ENCODE measurements at regions not wholly inside any gene's neighbourhood (a gene's known extent, or its start where the extent isn't known, plus 50 kb on each side); places are given as distances from the start of the nearest gene placed in this dataset.

DNA sequence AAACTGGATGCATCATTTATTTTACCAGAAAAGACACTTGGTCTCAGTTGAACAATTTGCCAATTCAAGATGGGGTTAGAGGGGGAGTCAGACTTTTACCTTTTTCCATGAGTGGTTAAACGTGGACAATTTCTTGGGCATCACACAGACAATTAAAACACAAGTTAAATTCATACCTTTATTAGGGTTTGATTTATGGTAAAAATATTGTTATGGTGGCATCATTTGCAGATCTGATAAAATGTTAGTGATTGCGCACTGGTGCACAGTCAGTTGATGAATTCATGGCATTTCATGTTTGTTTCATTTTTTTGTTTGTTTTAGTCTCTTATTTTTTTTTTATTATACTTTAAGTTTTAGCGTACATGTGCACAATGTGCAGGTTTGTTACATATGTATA, 399.9 kb downstream of the DOK5 start:
- no peak overlapping the region for H2AK5ac ChIP-seq (ENCODE audit: insufficient read length, low read length)
- H3K27me3 ChIP-seq (ENCODE audit: insufficient read depth, low read length): no peaks in the 10 kb centered on the region
- no peak overlapping the region for H3K9ac ChIP-seq (ENCODE audit: extremely low read depth, insufficient read length, low read length)
- H2BK20ac ChIP-seq (ENCODE audit: low read depth, low read length, poor library complexity, severe bottlenecking): no peak overlapping the region
- H2BK15ac ChIP-seq (ENCODE audit: low read depth, low read length): no peak overlapping the region
- no peak overlapping the region for H3K27ac Mint-ChIP-seq
- no peaks in the 10 kb centered on the region for H3K79me1 ChIP-seq (ENCODE audit: insufficient read depth, low read depth, low read length, poor library complexity, severe bottlenecking)
- no peaks in the 10 kb centered on the region for H3K36me3 Mint-ChIP-seq (ENCODE audit: insufficient read depth in 1 of 3, low read depth in 3 of 3)
- H3K23me2 ChIP-seq (ENCODE audit: insufficient read length, low read depth, low read length, poor library complexity, severe bottlenecking): no peaks in the 10 kb centered on the region
- H4K20me1 ChIP-seq (ENCODE audit: control insufficient read depth, insufficient read depth, insufficient read length): no peaks in the 10 kb centered on the region
- H3K4ac ChIP-seq (ENCODE audit: low read depth, low read length): no peak overlapping the region
- H4K5ac ChIP-seq (ENCODE audit: insufficient read length, low read depth, low read length): no peak overlapping the region
- no peak overlapping the region for H2BK12ac ChIP-seq (ENCODE audit: insufficient read length, low read depth, low read length)
- no peak overlapping the region for H2BK5ac ChIP-seq (ENCODE audit: insufficient read length, low read length)
- no peaks in the 10 kb centered on the region for H3K9me3 Mint-ChIP-seq
- WGBS (ENCODE audit: extremely low coverage, insufficient read length, low lambda C conversion rate): no CpG with 5 or more reads among the region's 3 CpGs
- no peak overlapping the region for H3K4me3 Mint-ChIP-seq
- H3K56ac ChIP-seq (ENCODE audit: insufficient read length, low read depth, low read length): no peak overlapping the region
- H4K8ac ChIP-seq (replicated peaks; ENCODE audit: insufficient read length, low read depth, low read length): no peak overlapping the region
- no peak overlapping the region for H3K18ac ChIP-seq (ENCODE audit: insufficient read length, low read depth, low read length)
- no peak overlapping the region for H3K23ac ChIP-seq (ENCODE audit: insufficient read length, low read depth, low read length)
- H3K9me3 ChIP-seq (ENCODE audit: control insufficient read depth, low read depth, low read length): no peaks in the 10 kb centered on the region
- no peak for DNase-seq
- no peak overlapping the region for H3K14ac ChIP-seq (ENCODE audit: insufficient read depth, low read length)
- H3K4me1 ChIP-seq (ENCODE audit: insufficient read depth, low read length): no peaks in the 10 kb centered on the region
- TF ChIP-seq, protein P1, sequence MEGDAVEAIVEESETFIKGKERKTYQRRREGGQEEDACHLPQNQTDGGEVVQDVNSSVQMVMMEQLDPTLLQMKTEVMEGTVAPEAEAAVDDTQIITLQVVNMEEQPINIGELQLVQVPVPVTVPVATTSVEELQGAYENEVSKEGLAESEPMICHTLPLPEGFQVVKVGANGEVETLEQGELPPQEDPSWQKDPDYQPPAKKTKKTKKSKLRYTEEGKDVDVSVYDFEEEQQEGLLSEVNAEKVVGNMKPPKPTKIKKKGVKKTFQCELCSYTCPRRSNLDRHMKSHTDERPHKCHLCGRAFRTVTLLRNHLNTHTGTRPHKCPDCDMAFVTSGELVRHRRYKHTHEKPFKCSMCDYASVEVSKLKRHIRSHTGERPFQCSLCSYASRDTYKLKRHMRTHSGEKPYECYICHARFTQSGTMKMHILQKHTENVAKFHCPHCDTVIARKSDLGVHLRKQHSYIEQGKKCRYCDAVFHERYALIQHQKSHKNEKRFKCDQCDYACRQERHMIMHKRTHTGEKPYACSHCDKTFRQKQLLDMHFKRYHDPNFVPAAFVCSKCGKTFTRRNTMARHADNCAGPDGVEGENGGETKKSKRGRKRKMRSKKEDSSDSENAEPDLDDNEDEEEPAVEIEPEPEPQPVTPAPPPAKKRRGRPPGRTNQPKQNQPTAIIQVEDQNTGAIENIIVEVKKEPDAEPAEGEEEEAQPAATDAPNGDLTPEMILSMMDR (conservative IDR thresholded peaks at IDR 0.05): no peak
- H3K4me1 Mint-ChIP-seq: no peaks in the 10 kb centered on the region
- H3T11ph ChIP-seq (ENCODE audit: low read length): no peak overlapping the region
- H4K91ac ChIP-seq (ENCODE audit: insufficient read length, low read depth, low read length): no peak overlapping the region
- H3K4me2 ChIP-seq (ENCODE audit: insufficient read depth, insufficient read length, low read length): no peak overlapping the region
- no peaks in the 10 kb centered on the region for H3K79me2 ChIP-seq (ENCODE audit: insufficient read depth, low read length)
- no peaks in the 10 kb centered on the region; the same call in 1 of the 2 replicates for H3K27me3 Mint-ChIP-seq (ENCODE audit: low read depth)
- H2AFZ ChIP-seq (ENCODE audit: low read length): no peak overlapping the region
- H3K27ac ChIP-seq (ENCODE audit: insufficient read length, low read depth, low read length): no peak overlapping the region
- no peak overlapping the region for H2BK120ac ChIP-seq (ENCODE audit: low read depth, low read length, poor library complexity, severe bottlenecking)

Measured in H9 (cell line).